PC-3 (cell line): ENCODE measurements at regions not wholly inside any gene's neighbourhood (a gene's known extent, or its start where the extent isn't known, plus 50 kb on each side); places are given as distances from the start of the nearest gene placed in this dataset.

Experiments used
- ATAC-seq: fragments of 200-7000 bp; cut with Tn5 transposase; 2 replicates; pipeline ENCODE4 v1.9.1; 2020; ENCODE audit warnings: mild to moderate bottlenecking, moderate library complexity
- BruUV-seq: library from RNA; stranded (reverse); fragments of 400-500 nt; replicated peaks from 2 replicates; lab custom pipeline; 2021; lab: Mats Ljungman, UMichigan
- CTCF ChIA-PET: fragments of 300-600 bp; sonication (Branson Sonifier 250); formaldehyde crosslinking; loops from one replicate; lab custom pipeline; 2022; ENCODE audit warnings: antibody characterized with exemption; lab: Charles Lee
- POLR2A ChIA-PET: fragments of 300-600 bp; sonication (Branson Sonifier 250); formaldehyde crosslinking; loops from one replicate; lab custom pipeline; 2022; ENCODE audit warnings: antibody characterized with exemption; ENCODE audit not compliant: unreplicated experiment; lab: Charles Lee
- DNase-seq: peaks from one replicate; pipeline ENCODE4 v3.0.0-alpha.2; 2015
- H2AFZ ChIP-seq: fragments of 300-600 bp; sonication (generic); 2 replicates; pipeline ENCODE4 v1.6.0; 2016; ENCODE audit warnings: antibody characterized with exemption, low read length
- H3F3A ChIP-seq: fragments of 300-600 bp; sonication (generic); one replicate; pipeline ENCODE4 v1.6.0; 2017; ENCODE audit warnings: antibody characterized with exemption, low read length, control low read depth, mild to moderate bottlenecking; ENCODE audit not compliant: unreplicated experiment
- H3K27ac ChIP-seq: fragments of 300-600 bp; sonication (generic); 2 replicates; pipeline ENCODE4 v1.5.1; 2016; ENCODE audit warnings: mild to moderate bottlenecking, low read length
- H3K27me3 ChIP-seq: fragments of 300-600 bp; sonication (generic); 2 replicates; pipeline ENCODE4 v1.6.1; 2016; ENCODE audit warnings: low read length, mixed read lengths
- H3K36me3 ChIP-seq: fragments of 300-600 bp; sonication (generic); 2 replicates; pipeline ENCODE4 v1.6.1; 2016; ENCODE audit warnings: low read depth, mixed run types, low read length, mixed read lengths
- H3K4me1 ChIP-seq: fragments of 300-600 bp; sonication (generic); 2 replicates; pipeline ENCODE4 v1.5.1; 2016; ENCODE audit warnings: low read length; ENCODE audit not compliant: insufficient read depth
- H3K4me2 ChIP-seq: fragments of 300-600 bp; sonication (generic); 2 replicates; pipeline ENCODE4 v1.6.0; 2016; ENCODE audit warnings: low read length
- H3K4me3 ChIP-seq: fragments of 300-600 bp; sonication (generic); 2 replicates; pipeline ENCODE4 v1.5.1; 2016; ENCODE audit warnings: mild to moderate bottlenecking, low read length, mixed read lengths
- H3K79me2 ChIP-seq: fragments of 300-600 bp; sonication (generic); 2 replicates; pipeline ENCODE4 v1.6.1; 2017; ENCODE audit warnings: low read length, mixed read lengths
- H3K9ac ChIP-seq: fragments of 300-600 bp; sonication (generic); 2 replicates; pipeline ENCODE4 v1.6.0; 2016; ENCODE audit warnings: mild to moderate bottlenecking, low read length
- H3K9me2 ChIP-seq: fragments of 300-600 bp; sonication (generic); replicated peaks from 2 replicates; pipeline ENCODE4 v1.6.1; 2016; ENCODE audit warnings: mixed run types, low read length, mixed read lengths
- H3K9me3 ChIP-seq: fragments of 300-600 bp; sonication (generic); 2 replicates; pipeline ENCODE4 v1.6.1; 2016; ENCODE audit warnings: low read length, mixed read lengths
- H4K20me1 ChIP-seq: fragments of 300-600 bp; sonication (generic); 2 replicates; pipeline ENCODE4 v1.6.1; 2016; ENCODE audit warnings: low read length, mixed read lengths
- CTCF ChIP-seq: fragments of 300-600 bp; sonication (generic); conservative IDR thresholded peaks from 2 replicates; pipeline ENCODE4 v1.5.1; 2017; ENCODE audit warnings: antibody characterized with exemption, low read depth, mild to moderate bottlenecking, low read length
- EZH2 ChIP-seq: fragments of 300-600 bp; sonication (generic); IDR thresholded peaks from one replicate; pipeline ENCODE4 v1.6.1; 2017; ENCODE audit warnings: antibody characterized with exemption, mild to moderate bottlenecking, low read length; ENCODE audit not compliant: unreplicated experiment
- EZH2phosphoT487 ChIP-seq: fragments of 300-600 bp; sonication (generic); IDR thresholded peaks from 2 replicates; pipeline ENCODE4 v1.6.1; 2018; ENCODE audit warnings: mild to moderate bottlenecking, antibody characterized with exemption, low read length, borderline replicate concordance
- intact Hi-C: fragments of 100-400 bp; cut with micrococcal nuclease; formaldehyde crosslinking; loops from 2 replicates; pipeline ENCODE4 v1.9.0; 2023

- Histone ChIP-seq H3K9me2 (no peaks in the 10 kb centered on the region), H3K27ac (no peak overlapping the region), H3K9me3 (no peaks in the 10 kb centered on the region), H2AFZ (no peak overlapping the region), H3K4me3 (no peak overlapping the region), H3K4me1 (no peaks in the 10 kb centered on the region), H4K20me1 (no peaks in the 10 kb centered on the region), H3F3A (no peaks in the 10 kb centered on the region), H3K4me2 (no peak overlapping the region), H3K9ac (no peak overlapping the region), H3K36me3 (no peaks in the 10 kb centered on the region), H3K79me2 (no peaks in the 10 kb centered on the region), H3K27me3 (0 out of 2 replicates have a peak, but pooled peaks cover 2% of the 10 kb centered on the region)
- no peak for TF ChIP-seq CTCF
- TF ChIP-seq EZH2phosphoT487 = no peak
- no peak for TF ChIP-seq EZH2
- ChIA-PET CTCF (no interaction called here), POLR2A (no interaction called here)
- ATAC-seq (no peak), DNase-seq (no peak)
- no TSS peak for BruUV-seq
- intact Hi-C loops = no loop called here
Observed at GRCh38 chr12:111224186-111225066, 144.5 kb downstream of the PHETA1 start.

GRCh38 chr12:111222523-111222922, 146.4 kb downstream of the PHETA1 start:
- Histone ChIP-seq H3K27ac (no peak overlapping the region), H3K9me3 (no peaks in the 10 kb centered on the region), H3K9me2 (no peaks in the 10 kb centered on the region), H3K4me3 (no peak overlapping the region), H4K20me1 (no peaks in the 10 kb centered on the region), H2AFZ (no peak overlapping the region), H3K27me3 (peaks cover 13% of the 10 kb centered on the region), H3K9ac (no peak overlapping the region), H3F3A (no peaks in the 10 kb centered on the region), H3K79me2 (no peaks in the 10 kb centered on the region), H3K4me1 (no peaks in the 10 kb centered on the region), H3K4me2 (no peak overlapping the region), H3K36me3 (no peaks in the 10 kb centered on the region)
- intact Hi-C loops = no loop called here
- no TSS peak for BruUV-seq
- TF ChIP-seq EZH2phosphoT487 = no peak
- no peak for TF ChIP-seq CTCF
- no peak for TF ChIP-seq EZH2
- DNase-seq = no peak
- no peak for ATAC-seq
- POLR2A ChIA-PET = no interaction called here
- CTCF ChIA-PET = no interaction called here

DNA sequence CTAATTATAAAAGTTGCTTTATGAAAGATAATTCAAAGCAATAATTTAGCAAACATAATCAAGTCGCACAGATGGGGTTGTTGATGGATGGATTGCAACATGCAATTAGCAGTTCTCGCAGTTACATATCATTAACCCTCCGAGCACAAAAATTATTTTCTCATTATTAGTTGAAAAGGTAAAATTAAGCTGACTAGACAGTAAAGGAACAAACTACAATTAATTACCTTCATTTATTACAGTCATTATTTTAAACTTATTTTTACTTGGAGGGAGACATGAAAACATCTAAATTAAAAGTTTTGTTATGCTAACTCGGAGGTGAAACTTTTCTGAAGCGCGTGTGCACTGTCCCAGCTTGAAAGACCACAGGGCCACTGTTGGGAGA, 146.9 kb downstream of the PHETA1 start:
- intact Hi-C loops = no loop called here
- Histone ChIP-seq H3K4me1 (no peaks in the 10 kb centered on the region), H3K9me2 (no peaks in the 10 kb centered on the region), H2AFZ (no peak overlapping the region), H3K9me3 (no peaks in the 10 kb centered on the region), H3K79me2 (no peaks in the 10 kb centered on the region), H3K27me3 (peaks cover 18% of the 10 kb centered on the region), H4K20me1 (no peaks in the 10 kb centered on the region), H3K9ac (no peak overlapping the region), H3K4me2 (no peak overlapping the region), H3K36me3 (no peaks in the 10 kb centered on the region), H3K4me3 (no peak overlapping the region), H3F3A (no peaks in the 10 kb centered on the region), H3K27ac (no peak overlapping the region)
- no TSS peak for BruUV-seq
- no peak for TF ChIP-seq EZH2
- TF ChIP-seq CTCF = no peak
- TF ChIP-seq EZH2phosphoT487 = no peak
- no peak for DNase-seq
- no peak for ATAC-seq
- CTCF ChIA-PET = no interaction called here
- POLR2A ChIA-PET = no interaction called here
